H1 (cell line): ENCODE measurements at regions not wholly inside any gene's neighbourhood (a gene's known extent, or its start where the extent isn't known, plus 50 kb on each side); places are given as distances from the start of the nearest gene placed in this dataset.

ENCODE experiments used
- CTCF ChIA-PET: fragments of 300-600 bp; sonication (Branson Sonifier 250); formaldehyde crosslinking; loops from one replicate; lab custom pipeline; 2021; ENCODE audit not compliant: partially characterized antibody; lab: Charles Lee
- POLR2A ChIA-PET: fragments of 300-600 bp; sonication (Branson Sonifier 250); formaldehyde crosslinking; loops from one replicate; lab custom pipeline; 2021; ENCODE audit warnings: inconsistent platforms; ENCODE audit not compliant: partially characterized antibody; lab: Charles Lee
- DNase-seq, 2 experiments: peaks; one replicate each; pipeline versions ENCODE4 v3.0.0 to v3.0.0-alpha.2; 2010 to 2022; ENCODE audit warnings: low spot score in 2 of 2, low read depth in 1 of 2, mixed read lengths in 1 of 2
- FAIRE-seq: peaks from 2 replicates; lab custom pipeline; 2011; peaks lifted over from hg19 to GRCh38; lab: Jason Lieb, UNC
- H2AFZ ChIP-seq: 2 replicates; pipeline ENCODE4 v1.8.1; 2012; ENCODE audit warnings: low read length, inconsistent platforms
- H2AK5ac ChIP-seq: 2 replicates; pipeline ENCODE4 v1.6.1; 2013; ENCODE audit warnings: low read depth, low read length
- H2BK120ac ChIP-seq: replicated peaks from 2 replicates; pipeline ENCODE3; 2013; ENCODE audit warnings: low read depth, low read length, inconsistent platforms
- H2BK12ac ChIP-seq: 2 replicates; pipeline ENCODE4 v1.6.1; 2013; ENCODE audit warnings: low read depth, low read length
- H2BK15ac ChIP-seq: 2 replicates; pipeline ENCODE4 v1.6.1; 2013; ENCODE audit warnings: low read length
- H2BK20ac ChIP-seq: 2 replicates; pipeline ENCODE4 v1.6.1; 2013; ENCODE audit warnings: low read length
- H2BK5ac ChIP-seq: 2 replicates; pipeline ENCODE4 v1.6.1; 2013; ENCODE audit warnings: low read depth, low read length
- H3K14ac ChIP-seq: 2 replicates; pipeline ENCODE4 v1.6.1; 2013; ENCODE audit warnings: inconsistent platforms; ENCODE audit not compliant: insufficient read length
- H3K18ac ChIP-seq: 2 replicates; pipeline ENCODE4 v1.6.1; 2013; ENCODE audit warnings: low read length; ENCODE audit errors: extremely low read depth
- H3K23ac ChIP-seq: 2 replicates; pipeline ENCODE4 v1.6.1; 2013; ENCODE audit warnings: inconsistent platforms; ENCODE audit not compliant: insufficient read length
- H3K23me2 ChIP-seq: 2 replicates; pipeline ENCODE4 v1.6.1; 2013; ENCODE audit warnings: low read depth, low read length
- H3K27ac ChIP-seq: 2 replicates; pipeline ENCODE4 v1.6.1; 2011; ENCODE audit warnings: low read depth, low read length, inconsistent platforms
- H3K27me3 ChIP-seq, 4 experiments: replicated peaks in 1 of 4; 1 replicate in 1 of 4; 2 replicates in 3 of 4; pipeline versions ENCODE4 v1.6.1 to v1.8.1; 2011 to 2013; ENCODE audit warnings: low read length in 3 of 4, mild to moderate bottlenecking in 3 of 4, inconsistent platforms in 2 of 4, mixed read lengths in 2 of 4, moderate library complexity in 1 of 4; ENCODE audit not compliant: control insufficient read depth in 3 of 4, insufficient read depth in 3 of 4; ENCODE audit errors: extremely low read depth in 1 of 4
- H3K36me3 ChIP-seq, 4 experiments: 2 replicates each; pipeline versions ENCODE4 v1.6.1 to v1.8.1; 2011 to 2013; ENCODE audit warnings: mild to moderate bottlenecking in 4 of 4, low read length in 3 of 4, moderate library complexity in 2 of 4, control low read depth in 1 of 4, inconsistent platforms in 1 of 4; ENCODE audit not compliant: insufficient read depth in 4 of 4, control insufficient read depth in 2 of 4
- H3K4ac ChIP-seq: replicated peaks from 2 replicates; pipeline ENCODE3; 2013; ENCODE audit warnings: low read length, low read depth, mixed read lengths, inconsistent platforms; ENCODE audit not compliant: insufficient read length
- H3K4me1 ChIP-seq, 4 experiments: replicated peaks in 1 of 4; 1 replicate in 1 of 4; 2 replicates in 3 of 4; pipeline versions ENCODE4 v1.6.1 to v1.8.1; 2011 to 2013; ENCODE audit warnings: low read length in 3 of 4, inconsistent platforms in 2 of 4, mixed read lengths in 1 of 4; ENCODE audit not compliant: insufficient read depth in 4 of 4, control insufficient read depth in 3 of 4
- H3K4me2 ChIP-seq, 2 experiments: 2 replicates each; pipeline versions ENCODE4 v1.6.1 to v1.8.1; 2011 to 2013; ENCODE audit warnings: low read depth in 2 of 2, low read length in 2 of 2, control low read depth in 1 of 2, inconsistent platforms in 1 of 2, mild to moderate bottlenecking in 1 of 2; ENCODE audit not compliant: insufficient read depth in 1 of 2
- H3K4me3 ChIP-seq, 4 experiments: fragments of 200-600, 300-600 bp in 1 of 4; sonication (generic), shearing (Covaris generic), sonication (Bioruptor Twin) in 1 of 4; 2 replicates each; pipeline versions ENCODE4 v1.5.1 to v1.8.1; 2011 to 2016; ENCODE audit warnings: low read length in 4 of 4, low read depth in 3 of 4, control low read depth in 2 of 4, inconsistent platforms in 2 of 4, mild to moderate bottlenecking in 2 of 4, mixed read lengths in 1 of 4, moderate library complexity in 1 of 4; ENCODE audit not compliant: insufficient read depth in 2 of 4; ENCODE audit errors: extremely low read depth in 1 of 4
- H3K56ac ChIP-seq: replicated peaks from 2 replicates; pipeline ENCODE3; 2013; ENCODE audit warnings: low read depth, mild to moderate bottlenecking, mixed read lengths, low read length, inconsistent platforms; ENCODE audit not compliant: insufficient read length
- H3K79me1 ChIP-seq: 2 replicates; pipeline ENCODE4 v1.6.1; 2013; ENCODE audit warnings: low read depth, low read length, control low read depth
- H3K79me2 ChIP-seq, 2 experiments: 2 replicates each; pipeline versions ENCODE4 v1.6.1 to v1.8.1; 2012 to 2013; ENCODE audit warnings: low read length in 2 of 2, mild to moderate bottlenecking in 2 of 2, inconsistent platforms in 1 of 2; ENCODE audit not compliant: insufficient read depth in 2 of 2, control insufficient read depth in 1 of 2
- H3K9ac ChIP-seq, 4 experiments: replicated peaks in 1 of 4; 1 replicate in 1 of 4; 2 replicates in 3 of 4; pipeline versions ENCODE4 v1.6.1 to v1.8.1; 2011 to 2013; ENCODE audit warnings: low read depth in 3 of 4, low read length in 3 of 4, control low read depth in 2 of 4, mild to moderate bottlenecking in 2 of 4, moderate library complexity in 2 of 4, inconsistent platforms in 1 of 4; ENCODE audit errors: extremely low read depth in 1 of 4
- H3K9me3 ChIP-seq, 2 experiments: 2 replicates each; pipeline versions ENCODE4 v1.6.1 to v1.8.1; 2012 to 2013; ENCODE audit warnings: mild to moderate bottlenecking in 2 of 2, moderate library complexity in 2 of 2, control low read depth in 1 of 2, inconsistent platforms in 1 of 2, low read depth in 1 of 2, low read length in 1 of 2, mixed read lengths in 1 of 2; ENCODE audit not compliant: insufficient read depth in 2 of 2
- H4K20me1 ChIP-seq, 2 experiments: replicated peaks in 1 of 2; 2 replicates each; pipeline versions ENCODE3 to v1.8.1; 2011 to 2013; ENCODE audit warnings: inconsistent platforms in 2 of 2, low read length in 2 of 2, mild to moderate bottlenecking in 1 of 2; ENCODE audit not compliant: insufficient read depth in 2 of 2, control insufficient read depth in 1 of 2
- H4K5ac ChIP-seq: 2 replicates; pipeline ENCODE4 v1.6.1; 2013; ENCODE audit warnings: low read length, low read depth, mixed read lengths, inconsistent platforms; ENCODE audit not compliant: insufficient read length
- H4K8ac ChIP-seq: 2 replicates; pipeline ENCODE4 v1.8.0; 2013; ENCODE audit warnings: mild to moderate bottlenecking, moderate library complexity, low read length, inconsistent platforms; ENCODE audit not compliant: insufficient read depth; ENCODE audit errors: extremely low read depth
- H4K91ac ChIP-seq: replicated peaks from 2 replicates; pipeline ENCODE3; 2013; ENCODE audit warnings: low read length, mixed read lengths, inconsistent platforms; ENCODE audit not compliant: insufficient read length
- ATF3 ChIP-seq: IDR thresholded peaks from 2 replicates; pipeline ENCODE4 v1.6.1; 2011; ENCODE audit warnings: low read depth, mild to moderate bottlenecking, low read length; ENCODE audit not compliant: insufficient read depth
- MAFK ChIP-seq: IDR thresholded peaks from 2 replicates; pipeline ENCODE4 v1.6.1; 2012; ENCODE audit warnings: low read depth, mild to moderate bottlenecking, improper control_type of control experiment, low read length
- NANOG ChIP-seq: IDR thresholded peaks from 2 replicates; pipeline ENCODE4 v1.6.1; 2011; ENCODE audit warnings: low read length, low read depth, mild to moderate bottlenecking, inconsistent platforms; ENCODE audit not compliant: insufficient read depth, poor library complexity, severe bottlenecking
- SAP30 ChIP-seq: fragments of 300-600 bp; sonication (generic); IDR thresholded peaks from 2 replicates; pipeline ENCODE4 v1.7.1; 2012; ENCODE audit warnings: low read length, moderate library complexity, mild to moderate bottlenecking, inconsistent platforms; ENCODE audit not compliant: insufficient read depth, insufficient replicate concordance
- TAF7 ChIP-seq: optimal IDR thresholded peaks from 2 replicates; pipeline ENCODE3; 2011; ENCODE audit warnings: low read depth, mild to moderate bottlenecking, inconsistent platforms, low read length, moderate library complexity, borderline replicate concordance
- WGBS, 2 experiments: shearing (Covaris generic) in 1 of 2; methylation state at CpG; one replicate each; pipeline versions ENCODE4 v1.1.6 to v1.1.7; 2013 to 2015; ENCODE audit warnings: low lambda C conversion rate in 2 of 2, mixed read lengths in 2 of 2, inconsistent platforms in 1 of 2, low coverage in 1 of 2, missing lambda C conversion rate in 1 of 2; ENCODE audit not compliant: insufficient replicate concordance in 2 of 2, insufficient coverage in 1 of 2, insufficient read length in 1 of 2; ENCODE audit errors: extremely low coverage in 1 of 2, missing lambda C conversion rate in 1 of 2; 5-methylcytosine and 5-hydroxymethylcytosine counted together

- Histone ChIP-seq H3K79me2 (no peaks in the 10 kb centered on the region), H3K4me3 (no peak overlapping the region), H3K4me2 (no peak overlapping the region), H2BK12ac (no peak overlapping the region), H3K27ac (no peak overlapping the region), H2BK5ac (no peak overlapping the region), H3K4ac (no peak overlapping the region), H4K91ac (no peak overlapping the region), H3K14ac (no peak overlapping the region), H3K23me2 (no peaks in the 10 kb centered on the region), H2AK5ac (no peak overlapping the region), H3K9ac (no peak overlapping the region), H4K20me1 (no peaks in the 10 kb centered on the region), H2BK15ac (no peak overlapping the region), H3K9me3 (no peaks in the 10 kb centered on the region), H3K79me1 (no peaks in the 10 kb centered on the region), H2BK120ac (no peak overlapping the region), H3K27me3 (no peaks in the 10 kb centered on the region), H3K36me3 (no peaks in the 10 kb centered on the region), H2AFZ (no peak overlapping the region), H3K18ac (no peak overlapping the region), H3K23ac (no peak overlapping the region), H2BK20ac (no peak overlapping the region), H4K8ac (no peak overlapping the region), H4K5ac (no peak overlapping the region), H3K4me1 (peaks cover 0 to 3% (median 0%) of the 10 kb centered on the region in 4 experiments; a peak in 2 of 7 replicates), H3K56ac (no peak overlapping the region)
- ChIA-PET POLR2A (no interaction called here), CTCF (no interaction called here)
- DNase-seq (no peak), FAIRE-seq (no peak)
- TF ChIP-seq NANOG (no peak), ATF3 (no peak), SAP30 (no peak), TAF7 (no peak), MAFK (no peak)
- 88% methylated on average over 8 of the region's 8 CpGs; no CpG with 5 or more reads in 1 of the 2 experiments for WGBS, 2 experiments
Observed at GRCh38 chr17:51439395-51440229, 179.3 kb downstream of the UTP18 start.
